COLO668 (cell line): ENCODE measurements at regions not wholly inside any gene's neighbourhood (a gene's known extent, or its start where the extent isn't known, plus 50 kb on each side); places are given as distances from the start of the nearest gene placed in this dataset.

ENCODE experiments used
- DNase-seq: peaks from one replicate; lab custom pipeline; 2025; ENCODE audit not compliant: unreplicated experiment; lab: John Stamatoyannopoulos, UW

GRCh38 chr13:104106705-104107393 is 1040.6 kb upstream of the SLC10A2 start:
- DNase-seq: no peak

- no peak for DNase-seq
Observed at GRCh38 chr13:104105418-104106355, 1039.5 kb upstream of the SLC10A2 start.

- DNase-seq: no peak
Observed at GRCh38 chr13:104099750-104100149, 1033.5 kb upstream of the SLC10A2 start.

GRCh38 chr13:104098421-104098820 is 1032.2 kb upstream of the SLC10A2 start:
- DNase-seq: no peak

- DNase-seq: no peak
Observed at GRCh38 chr13:104086759-104087158, 1020.5 kb upstream of the SLC10A2 start.

GRCh38 chr13:104086210-104086609 is 1020.0 kb upstream of the SLC10A2 start:
- no peak for DNase-seq

- no peak for DNase-seq
Observed at GRCh38 chr13:104085611-104086010, 1019.4 kb upstream of the SLC10A2 start.

- DNase-seq: no peak
Observed at GRCh38 chr13:104074326-104074725, 1008.1 kb upstream of the SLC10A2 start.

- no peak for DNase-seq
Observed at GRCh38 chr13:104071806-104072205, 1005.6 kb upstream of the SLC10A2 start.

- DNase-seq: no peak
Observed at GRCh38 chr13:104065328-104065727, 999.1 kb upstream of the SLC10A2 start.

- DNase-seq: no peak
Observed at GRCh38 chr13:104057861-104058260, 991.6 kb upstream of the SLC10A2 start.

GRCh38 chr13:104045907-104046306 is 979.7 kb upstream of the SLC10A2 start:
- DNase-seq: no peak

- no peak for DNase-seq
Observed at GRCh38 chr13:104043184-104043583, 977.0 kb upstream of the SLC10A2 start.

GRCh38 chr13:104034891-104035290 is 968.7 kb upstream of the SLC10A2 start:
- DNase-seq: no peak

GRCh38 chr13:104025303-104025702 is 959.1 kb upstream of the SLC10A2 start:
- DNase-seq: no peak

- no peak for DNase-seq
Observed at GRCh38 chr13:104024416-104025170, 958.4 kb upstream of the SLC10A2 start.

- no peak for DNase-seq
Observed at GRCh38 chr13:104021806-104022397, 955.7 kb upstream of the SLC10A2 start.

- DNase-seq: no peak
Observed at GRCh38 chr13:104017317-104017716, 951.1 kb upstream of the SLC10A2 start.

GRCh38 chr13:104015646-104016396 is 949.6 kb upstream of the SLC10A2 start:
- no peak for DNase-seq
